Heart left ventricle (tissue), 13 donors: ENCODE measurements at regions not wholly inside any gene's neighbourhood (a gene's known extent, or its start where the extent isn't known, plus 50 kb on each side); places are given as distances from the start of the nearest gene placed in this dataset.

ENCODE experiments used
- POLR2A ChIP-seq, 2 donors: fragments of 450-650 bp; IDR thresholded peaks; one replicate each; pipeline ENCODE4 v1.6.1; 2017; ENCODE audit warnings: antibody characterized with exemption in 2 of 2, mild to moderate bottlenecking in 2 of 2, moderate library complexity in 2 of 2
- TF ChIP-seq, protein P1 (sequence below), 12 donors: fragments of 200-600 bp; sonication (generic) in 4 of 12; IDR thresholded peaks; one replicate each; pipeline versions ENCODE4 v1.5.0 to v1.8.0; 2018 to 2022; ENCODE audit warnings: antibody characterized with exemption in 12 of 12, mild to moderate bottlenecking in 5 of 12
- donor health status: ischemic (EF 13 %, LVEDD 7.1; RV severe dilation, severe dysfunction).
- donor health status: DM: no; HTN: yes; CAD: no.
- donor health status: DM: no; HTN: no; CAD: no.
- donor health status: ischemic (EF 25% LVEDD 6.9; RV normal size, moderate dysfunction).
- donor health status: ischemic (EF 25% LVEDD 5.7; RV mildly dilated, moderate dysfunction).
- donor health status: ischemic (EF 35%, LVEDD 5.7; RV mildly dilated, moderate dysfunction).
- donor health status: nonischemic (EF 11% LVEDD 7.7; RV severe dilation, severe dysfunction).
- donor health status: DM: yes; HTN: yes; CAD: no.
- donor health status: PGD.
- donor health status: ischemic (EF 29% LVEDD 5.4; RV normal size, mild dysfunction).
- donor health status: nonischemic (EF 23%, LVEDD 6.1; RV moderate dilation, normal function).

DNA sequence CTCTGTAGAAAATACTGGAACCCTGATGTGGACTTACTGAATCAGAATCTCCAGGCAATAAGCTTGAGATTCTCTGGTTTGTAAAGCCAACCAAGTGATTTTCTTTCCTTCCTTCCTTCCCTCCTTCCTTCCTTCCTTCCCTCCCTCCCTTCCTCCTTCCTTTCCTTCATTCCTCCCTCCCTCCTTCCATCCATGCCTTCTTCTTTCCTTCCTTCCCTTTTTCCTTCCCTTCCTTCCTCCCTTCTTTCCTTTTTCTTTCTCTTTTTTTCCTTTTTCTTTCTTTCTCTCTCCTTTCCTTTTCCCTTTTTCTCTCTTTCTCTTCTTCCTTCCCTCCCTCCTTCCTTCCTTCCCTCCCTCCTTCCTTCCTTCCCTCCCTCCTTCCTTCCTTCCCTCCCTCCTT is 450.8 kb downstream of the GRXCR1 start:
- TF ChIP-seq POLR2A (IDR thresholded peaks at IDR 0.05) = no peak
- TF ChIP-seq, protein P1, sequence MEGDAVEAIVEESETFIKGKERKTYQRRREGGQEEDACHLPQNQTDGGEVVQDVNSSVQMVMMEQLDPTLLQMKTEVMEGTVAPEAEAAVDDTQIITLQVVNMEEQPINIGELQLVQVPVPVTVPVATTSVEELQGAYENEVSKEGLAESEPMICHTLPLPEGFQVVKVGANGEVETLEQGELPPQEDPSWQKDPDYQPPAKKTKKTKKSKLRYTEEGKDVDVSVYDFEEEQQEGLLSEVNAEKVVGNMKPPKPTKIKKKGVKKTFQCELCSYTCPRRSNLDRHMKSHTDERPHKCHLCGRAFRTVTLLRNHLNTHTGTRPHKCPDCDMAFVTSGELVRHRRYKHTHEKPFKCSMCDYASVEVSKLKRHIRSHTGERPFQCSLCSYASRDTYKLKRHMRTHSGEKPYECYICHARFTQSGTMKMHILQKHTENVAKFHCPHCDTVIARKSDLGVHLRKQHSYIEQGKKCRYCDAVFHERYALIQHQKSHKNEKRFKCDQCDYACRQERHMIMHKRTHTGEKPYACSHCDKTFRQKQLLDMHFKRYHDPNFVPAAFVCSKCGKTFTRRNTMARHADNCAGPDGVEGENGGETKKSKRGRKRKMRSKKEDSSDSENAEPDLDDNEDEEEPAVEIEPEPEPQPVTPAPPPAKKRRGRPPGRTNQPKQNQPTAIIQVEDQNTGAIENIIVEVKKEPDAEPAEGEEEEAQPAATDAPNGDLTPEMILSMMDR (IDR thresholded peaks at IDR 0.05) = no peak
